Astrocyte of the cerebellum (primary cell): ENCODE measurements at regions not wholly inside any gene's neighbourhood (a gene's known extent, or its start where the extent isn't known, plus 50 kb on each side); places are given as distances from the start of the nearest gene placed in this dataset.

Experiments
- DNase-seq: peaks from one replicate; pipeline ENCODE4 v3.0.0-alpha.2; 2011; ENCODE audit warnings: low read depth
- H3K4me3 ChIP-seq: 2 replicates; pipeline ENCODE4 v1.5.1; 2011; ENCODE audit warnings: mild to moderate bottlenecking, low read depth, low read length, moderate library complexity
- CTCF ChIP-seq: IDR thresholded peaks from 2 replicates; pipeline ENCODE4 v1.5.1; 2012; ENCODE audit warnings: low read length, low read depth, moderate library complexity, mild to moderate bottlenecking; ENCODE audit errors: missing control alignments
- in situ Hi-C: cut with HindIII; loops from 2 replicates; pipeline ENCODE4 v1.10.0; 2017; ENCODE audit warnings: low sequenced_read_pairs

GRCh38 chr2:12304564-12305171 is 412.1 kb upstream of the TRIB2 start:
- no peak overlapping the region for H3K4me3 ChIP-seq
- peak; percentile 36 for DNase-seq
- no peak for TF ChIP-seq CTCF
- in situ Hi-C loops, result loop anchor here (25.0 kb wide), 1 partner anchor 442 kb away; no protein-coding TSS in a partner anchor

GRCh38 chr2:12305931-12306330 is 410.8 kb upstream of the TRIB2 start:
- no peak for DNase-seq
- in situ Hi-C loops, result loop anchor here (25.0 kb wide), 1 partner anchor 444 kb away; no protein-coding TSS in a partner anchor
- no peak overlapping the region for H3K4me3 ChIP-seq
- no peak for TF ChIP-seq CTCF

GRCh38 chr2:12310399-12310798 is 406.3 kb upstream of the TRIB2 start:
- H3K4me3 ChIP-seq, result no peak overlapping the region
- TF ChIP-seq CTCF, result no peak
- DNase-seq, result no peak
- in situ Hi-C loops, result loop anchor here (25.0 kb wide), 1 partner anchor 448 kb away; no protein-coding TSS in a partner anchor

- no peak for TF ChIP-seq CTCF
- H3K4me3 ChIP-seq, result no peak overlapping the region
- no peak for DNase-seq
- in situ Hi-C loops, result loop anchor here (25.0 kb wide), 1 partner anchor 451 kb away; no protein-coding TSS in a partner anchor
Observed at GRCh38 chr2:12313445-12314126, 403.1 kb upstream of the TRIB2 start.

- in situ Hi-C loops, result loop anchor here (25.0 kb wide), 1 partner anchor 452 kb away; no protein-coding TSS in a partner anchor
- DNase-seq, result no peak
- H3K4me3 ChIP-seq, result no peak overlapping the region
- TF ChIP-seq CTCF, result no peak
Observed at GRCh38 chr2:12314127-12314760, 402.5 kb upstream of the TRIB2 start.

- no peak overlapping the region for H3K4me3 ChIP-seq
- TF ChIP-seq CTCF, result no peak
- DNase-seq, result no peak
- in situ Hi-C loops, result loop anchor here (25.0 kb wide), 1 partner anchor 453 kb away; no protein-coding TSS in a partner anchor
Observed at GRCh38 chr2:12315224-12315623, 401.5 kb upstream of the TRIB2 start.
